ENCODE measurements at regions not wholly inside any gene's neighbourhood (a gene's known extent, or its start where the extent isn't known, plus 50 kb on each side); places are given as distances from the start of the nearest gene placed in this dataset.

DNA sequence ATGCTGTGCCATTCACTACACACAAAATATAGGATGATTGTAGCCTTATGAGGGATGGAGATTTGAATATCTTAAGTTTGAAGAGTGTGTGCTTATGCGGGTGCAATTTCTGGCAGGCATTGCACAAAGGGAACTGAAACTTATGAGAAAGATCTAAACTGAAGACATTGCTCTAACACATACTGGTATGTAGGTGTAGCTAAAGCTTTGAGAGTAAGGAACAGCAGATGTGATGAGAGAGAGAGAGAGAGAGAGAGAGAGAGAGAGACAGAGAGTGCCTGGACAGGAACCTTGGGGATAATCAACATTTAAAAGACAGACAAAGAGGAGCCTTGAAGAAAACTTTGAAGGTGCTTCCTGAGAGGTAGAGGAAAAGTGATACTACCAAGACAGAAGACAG is 379.7 kb downstream of the SPRY1 start:
- no peak for DNase-seq

DNA sequence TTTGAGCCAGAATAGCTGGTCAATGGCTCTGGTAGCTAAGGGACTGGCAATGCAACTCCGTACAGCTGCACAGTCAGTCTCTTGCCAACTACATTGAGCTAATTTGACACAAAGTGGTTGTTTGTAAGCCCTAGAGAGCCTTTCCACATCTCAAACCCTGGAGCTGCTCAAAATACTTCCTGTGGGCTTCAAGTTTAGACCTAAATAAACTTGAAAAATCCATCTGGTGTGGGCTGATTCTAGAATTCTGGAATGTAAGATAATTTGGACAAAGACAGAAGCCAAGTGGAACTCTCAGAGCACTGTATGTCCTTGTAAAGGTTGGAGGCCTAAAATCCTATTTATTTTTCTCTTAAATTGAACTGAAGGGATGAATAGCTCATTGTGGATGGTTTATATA is 380.8 kb downstream of the SPRY1 start:
- DNase-seq: no peak

GRCh38 chr4:123783151-123783790 is 386.7 kb downstream of the SPRY1 start:
- DNase-seq: no peak

DNA sequence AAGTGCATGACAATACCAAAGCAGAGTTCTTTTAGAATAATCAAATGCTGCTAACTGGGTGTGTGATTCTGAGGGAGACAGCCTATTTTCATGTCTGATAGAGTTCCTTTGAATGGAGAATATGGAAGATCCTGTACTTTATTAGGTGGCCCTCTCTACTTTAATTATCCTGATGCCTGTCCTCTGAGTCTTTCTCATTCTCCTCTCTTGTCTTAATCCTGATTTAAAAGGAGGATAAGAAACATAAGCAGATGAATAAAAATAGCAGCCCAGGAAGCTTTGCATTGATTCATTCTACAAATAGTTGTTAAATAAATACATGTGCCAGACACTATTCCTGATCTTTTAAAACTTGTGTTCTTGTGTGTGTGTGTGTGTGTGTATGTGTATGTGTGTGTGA is 387.3 kb downstream of the SPRY1 start:
- no peak for DNase-seq

DNA sequence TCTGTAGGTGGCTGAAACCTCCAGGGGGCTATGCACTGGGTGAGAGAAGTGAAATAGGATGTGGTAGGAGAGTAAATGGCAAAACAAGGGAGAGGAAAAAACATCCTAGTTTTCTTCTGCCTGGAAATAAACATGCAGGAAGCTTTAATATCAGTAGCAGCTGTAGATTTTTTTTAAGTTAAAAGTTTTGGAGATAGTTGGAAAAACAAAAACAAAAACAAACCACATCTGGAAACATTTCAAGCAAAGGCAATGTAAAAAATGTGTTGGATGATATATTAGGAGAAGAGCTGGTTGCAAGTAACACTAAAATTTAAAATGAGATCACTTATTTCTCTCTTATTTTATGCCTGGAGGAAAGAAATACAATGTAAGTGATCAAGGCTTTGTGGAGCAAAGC is 388.0 kb downstream of the SPRY1 start:
- DNase-seq: no peak

DNA sequence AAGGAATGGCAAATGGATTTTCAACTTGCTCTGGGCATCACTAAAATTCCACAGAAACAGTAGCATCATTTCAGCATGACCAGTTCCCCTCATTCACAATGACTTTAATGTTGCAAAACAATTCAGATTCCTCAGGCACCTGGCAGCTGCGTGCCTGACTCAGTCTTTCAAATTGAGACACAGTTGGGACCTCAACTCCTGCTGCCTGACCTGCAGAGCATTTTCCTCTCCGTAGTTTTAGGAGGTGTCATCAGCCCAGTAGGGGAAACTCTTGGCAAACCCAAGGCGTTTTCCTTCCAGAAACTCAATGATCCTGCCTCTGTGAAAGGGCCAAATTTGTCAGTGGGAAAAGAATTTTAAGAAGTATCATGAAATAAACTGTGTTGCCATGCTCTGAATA is 388.9 kb downstream of the SPRY1 start:
- DNase-seq: no peak

DNA sequence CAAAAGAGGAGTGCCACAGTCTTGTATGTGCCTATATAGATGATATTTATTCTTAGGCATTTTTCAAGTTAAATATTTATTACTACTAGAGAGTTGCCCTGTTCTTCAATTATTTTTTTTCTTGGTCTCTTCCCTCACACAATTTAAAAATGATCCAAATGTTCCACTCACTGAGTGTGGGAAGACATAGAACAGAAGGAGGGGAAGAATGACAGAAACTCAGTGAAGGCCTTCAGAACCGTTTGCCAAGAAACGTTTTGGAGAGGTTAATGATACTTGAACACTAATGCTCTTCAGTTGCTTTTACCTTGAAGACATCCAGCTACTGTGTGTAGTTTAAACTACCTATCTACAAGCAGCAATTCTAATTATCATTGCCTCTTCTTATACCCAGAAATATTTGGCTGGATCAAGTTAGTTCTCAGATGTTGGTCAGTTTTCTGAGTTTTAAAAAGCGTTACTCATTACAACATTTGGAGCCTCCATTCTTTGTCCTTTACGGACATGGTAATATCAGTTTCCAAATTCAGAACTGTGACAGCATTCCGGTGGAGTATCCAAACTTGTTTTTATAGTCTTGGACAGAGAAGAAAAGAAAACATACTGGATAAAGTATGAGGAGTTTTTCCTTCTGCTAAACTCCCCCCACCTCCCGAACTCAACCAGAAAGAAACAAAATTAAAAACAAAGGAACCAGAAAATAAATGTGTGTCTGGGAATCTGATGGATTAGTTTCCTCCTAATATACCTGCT is 389.7 kb downstream of the SPRY1 start:
- DNase-seq: no peak

DNA sequence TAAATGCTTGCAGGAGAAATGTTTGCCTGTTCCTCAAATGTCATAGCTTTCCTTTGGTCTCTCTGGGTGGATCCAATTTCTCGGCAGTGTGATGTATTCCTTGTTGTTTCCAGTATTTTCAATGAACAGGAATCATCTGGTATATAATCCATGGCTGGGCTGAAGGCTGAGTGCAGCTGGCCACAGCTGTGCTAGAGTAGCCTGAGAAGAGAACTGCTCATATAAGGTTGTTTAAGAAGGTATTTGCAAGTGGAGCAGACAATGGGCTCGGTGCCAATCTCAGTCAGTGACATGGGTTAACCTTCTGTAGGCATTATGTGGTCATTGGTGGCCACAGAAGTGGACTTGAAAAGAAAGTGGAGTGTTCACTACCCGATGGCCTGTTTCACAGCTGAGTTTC is 390.3 kb downstream of the SPRY1 start:
- no peak for DNase-seq

DNA sequence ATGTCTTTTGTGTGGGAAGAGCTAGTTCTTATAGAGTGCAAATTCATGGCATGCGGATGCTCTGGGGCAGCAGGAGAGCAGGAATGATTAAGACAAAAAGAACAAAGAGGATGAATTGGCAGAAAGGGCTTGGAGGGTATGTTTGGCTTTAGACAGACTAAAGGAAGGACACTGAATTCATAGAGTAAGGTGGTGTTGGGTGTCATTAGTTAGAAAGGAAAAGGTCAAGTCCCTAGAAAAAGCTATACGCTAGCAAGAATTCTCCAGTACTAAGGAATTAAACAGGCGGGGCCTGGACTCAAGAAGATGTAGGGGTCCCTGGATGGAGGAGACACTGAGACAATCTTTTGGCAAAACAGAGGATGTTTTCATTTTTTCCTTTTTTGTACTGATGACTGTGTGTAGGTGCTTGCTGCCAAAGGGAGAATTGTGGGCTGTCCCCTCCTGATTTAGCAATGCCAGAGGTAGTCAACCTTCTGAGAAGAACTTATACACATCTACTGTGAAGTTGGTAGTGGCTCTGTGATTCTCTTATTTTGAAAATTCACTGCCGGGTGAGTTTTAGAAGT is 391.0 kb downstream of the SPRY1 start:
- DNase-seq: no peak

- no peak for DNase-seq
These were observed 392.0 kb downstream of the SPRY1 start for GRCh38 chr4:123788577-123788976.

GRCh38 chr4:123790681-123791080 is 394.1 kb downstream of the SPRY1 start:
- DNase-seq: no peak

- DNase-seq: no peak
These were observed 405.6 kb downstream of the SPRY1 start for GRCh38 chr4:123802082-123802645.

- DNase-seq: no peak
These were observed 406.3 kb downstream of the SPRY1 start for GRCh38 chr4:123802933-123803332.

- no peak for DNase-seq
These were observed 407.7 kb downstream of the SPRY1 start for GRCh38 chr4:123804196-123804721.

DNA sequence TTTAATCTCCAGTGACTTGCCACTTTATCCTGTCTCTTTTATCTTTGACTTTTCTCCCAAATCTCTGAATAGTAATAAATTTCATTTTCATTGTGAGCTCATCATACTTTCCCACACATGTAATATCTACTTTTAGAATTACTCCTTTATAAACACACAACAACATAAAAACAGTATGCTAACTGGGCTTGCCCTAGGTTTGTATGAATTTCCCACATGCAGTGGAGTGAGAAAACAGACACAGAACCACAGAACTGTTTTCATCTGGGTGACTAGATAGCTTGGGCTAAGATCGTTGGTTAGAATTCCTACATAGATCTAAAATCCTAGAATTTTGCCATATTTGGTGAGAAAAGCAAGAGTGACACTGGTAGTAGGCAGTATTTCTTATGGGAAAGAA is 409.5 kb downstream of the SPRY1 start:
- DNase-seq: no peak

GRCh38 chr4:123807187-123807586 is 410.6 kb downstream of the SPRY1 start:
- DNase-seq: no peak

DNA sequence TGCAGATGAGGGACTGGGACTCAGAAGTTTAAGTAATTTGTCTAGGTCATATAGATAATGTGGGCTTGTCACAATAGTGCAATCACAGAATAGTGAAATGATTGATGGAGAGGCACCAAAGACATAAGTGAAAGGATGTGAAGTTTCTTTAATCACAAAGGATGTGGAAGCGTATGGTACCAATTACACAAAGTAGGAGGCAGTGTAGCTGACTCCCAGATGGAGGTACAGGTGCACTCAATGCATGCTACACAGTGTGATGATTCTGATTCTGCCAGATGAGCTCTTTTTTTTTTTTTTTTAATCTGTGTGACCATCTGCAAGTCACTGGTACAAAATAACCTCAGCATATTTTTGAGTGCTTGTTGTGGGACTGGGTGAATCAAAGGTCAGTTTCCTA is 411.3 kb downstream of the SPRY1 start:
- DNase-seq: no peak

- no peak for DNase-seq
These were observed 413.3 kb downstream of the SPRY1 start for GRCh38 chr4:123809864-123810263.

GRCh38 chr4:123812066-123812390 is 415.4 kb downstream of the SPRY1 start:
- DNase-seq: no peak

DNA sequence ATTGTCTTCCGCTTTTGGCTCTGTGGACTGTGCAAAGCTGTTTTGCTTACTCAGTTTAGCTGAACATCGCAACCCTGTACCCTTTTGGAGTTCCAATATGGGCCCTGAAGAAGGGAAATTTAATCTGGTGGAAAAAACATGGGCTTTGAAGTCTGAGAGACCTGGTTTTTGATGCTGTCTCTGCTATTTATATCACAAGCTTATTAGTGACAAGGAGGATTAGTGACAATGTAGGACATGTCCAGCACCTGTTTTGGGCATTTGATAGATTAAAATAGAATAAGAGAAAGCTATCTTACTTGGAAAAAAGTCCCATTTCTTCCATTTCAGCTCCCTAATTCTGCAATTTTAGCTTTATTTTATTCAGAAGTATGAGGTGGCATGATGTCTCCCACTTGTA is 417.3 kb downstream of the SPRY1 start:
- no peak for DNase-seq

DNA sequence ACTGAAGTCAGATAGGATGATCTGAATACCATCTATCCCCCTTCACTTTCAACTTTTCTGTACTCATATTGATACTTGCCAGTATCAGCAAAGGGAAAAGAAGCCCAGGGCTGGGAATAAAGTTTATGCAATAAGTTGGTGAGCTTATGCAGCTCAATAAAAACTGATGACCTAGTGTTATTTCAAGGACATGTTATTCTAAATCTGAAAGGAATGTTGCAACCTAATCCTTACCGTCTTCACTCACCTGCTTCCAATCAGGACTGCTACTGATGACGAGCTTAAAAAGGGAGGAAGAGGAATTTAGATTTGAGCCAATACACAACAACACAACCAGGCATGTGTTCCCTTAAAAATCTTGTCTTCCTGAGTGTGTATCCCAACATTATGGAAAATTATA is 419.9 kb downstream of the SPRY1 start:
- DNase-seq: no peak

DNA sequence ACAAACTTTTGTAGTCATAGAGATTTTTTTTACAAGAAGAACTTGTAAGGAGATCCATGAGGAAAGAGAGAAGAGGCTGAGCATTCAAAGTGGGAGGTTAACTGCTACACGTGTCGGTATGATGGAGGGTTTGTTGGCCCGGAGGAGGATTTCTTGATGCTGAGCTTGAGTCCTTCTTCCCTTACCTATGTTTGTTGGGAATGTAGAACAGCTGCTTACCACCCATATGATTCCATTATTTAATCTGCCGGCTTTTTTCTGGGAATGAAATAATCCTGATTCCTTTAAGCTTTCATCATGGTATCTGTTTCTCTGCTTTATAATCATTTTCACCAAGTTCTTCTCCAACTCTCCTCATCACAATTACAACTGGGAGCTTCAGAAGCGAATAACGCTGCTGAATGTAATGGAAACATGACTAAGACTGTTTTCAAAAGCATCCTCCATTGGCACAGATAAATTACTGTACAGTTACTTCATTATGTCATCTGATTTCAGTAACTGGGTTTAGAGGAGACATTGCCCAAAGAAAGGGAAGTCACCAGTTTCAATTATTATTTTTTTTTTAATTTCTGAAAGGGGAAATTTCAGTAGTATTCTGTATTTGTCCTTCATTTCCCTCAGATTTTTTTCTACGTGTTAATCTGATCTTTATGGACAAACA is 420.6 kb downstream of the SPRY1 start:
- no peak for DNase-seq

- no peak for DNase-seq
These were observed 422.9 kb downstream of the SPRY1 start for GRCh38 chr4:123819362-123820035.
